ENCODE measurements at regions not wholly inside any gene's neighbourhood (a gene's known extent, or its start where the extent isn't known, plus 50 kb on each side); places are given as distances from the start of the nearest gene placed in this dataset.

DNA sequence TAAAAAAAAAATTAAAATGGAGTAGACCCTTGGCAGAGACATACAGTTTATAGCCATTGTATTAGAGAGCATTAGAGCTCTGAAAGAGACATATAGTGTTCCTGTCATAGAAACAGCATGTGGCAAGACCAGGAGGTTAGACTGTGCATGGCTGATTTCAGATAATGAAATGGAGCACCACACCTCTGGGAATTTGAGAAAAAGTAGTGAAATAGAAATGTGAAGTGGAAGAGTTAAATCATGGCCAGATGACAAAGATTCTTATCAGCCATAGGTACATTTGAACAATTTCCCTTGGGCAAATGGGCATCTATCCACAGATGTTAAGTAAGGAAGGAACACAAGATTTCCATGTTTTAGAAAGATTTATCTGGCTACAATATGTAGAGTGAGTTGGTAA lies 1083.1 kb downstream of the PLA2G4A start:
- TF ChIP-seq, protein P1, sequence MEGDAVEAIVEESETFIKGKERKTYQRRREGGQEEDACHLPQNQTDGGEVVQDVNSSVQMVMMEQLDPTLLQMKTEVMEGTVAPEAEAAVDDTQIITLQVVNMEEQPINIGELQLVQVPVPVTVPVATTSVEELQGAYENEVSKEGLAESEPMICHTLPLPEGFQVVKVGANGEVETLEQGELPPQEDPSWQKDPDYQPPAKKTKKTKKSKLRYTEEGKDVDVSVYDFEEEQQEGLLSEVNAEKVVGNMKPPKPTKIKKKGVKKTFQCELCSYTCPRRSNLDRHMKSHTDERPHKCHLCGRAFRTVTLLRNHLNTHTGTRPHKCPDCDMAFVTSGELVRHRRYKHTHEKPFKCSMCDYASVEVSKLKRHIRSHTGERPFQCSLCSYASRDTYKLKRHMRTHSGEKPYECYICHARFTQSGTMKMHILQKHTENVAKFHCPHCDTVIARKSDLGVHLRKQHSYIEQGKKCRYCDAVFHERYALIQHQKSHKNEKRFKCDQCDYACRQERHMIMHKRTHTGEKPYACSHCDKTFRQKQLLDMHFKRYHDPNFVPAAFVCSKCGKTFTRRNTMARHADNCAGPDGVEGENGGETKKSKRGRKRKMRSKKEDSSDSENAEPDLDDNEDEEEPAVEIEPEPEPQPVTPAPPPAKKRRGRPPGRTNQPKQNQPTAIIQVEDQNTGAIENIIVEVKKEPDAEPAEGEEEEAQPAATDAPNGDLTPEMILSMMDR (IDR thresholded peaks at IDR 0.05; ENCODE audit: borderline replicate concordance, control extremely low read depth, extremely low read depth, insufficient read depth, missing control alignments), result no peak
- in situ Hi-C loops (cut with MboI; ENCODE audit: low sequenced_read_pairs, unreplicated experiment), result no loop called here
- DNase-seq (ENCODE audit: low spot score), result no peak

DNA sequence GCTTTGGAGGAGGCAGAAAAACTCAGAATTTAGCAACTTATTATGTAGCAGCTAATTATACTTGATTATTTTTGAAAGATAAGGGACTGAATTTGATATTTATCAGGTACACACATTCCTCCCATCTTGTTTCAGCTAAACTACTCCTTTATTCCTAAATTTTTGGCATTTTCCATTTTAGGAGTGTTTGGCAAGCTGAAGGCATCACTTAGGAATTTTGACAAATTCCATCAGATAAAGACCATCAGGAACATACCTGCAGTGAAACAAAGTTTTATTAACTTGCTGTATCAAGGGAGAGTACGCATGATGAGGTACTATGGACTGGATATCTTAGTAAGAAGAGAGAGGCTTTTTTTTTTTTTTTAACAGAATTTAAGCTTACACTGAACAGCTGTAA lies 1092.2 kb downstream of the PLA2G4A start:
- in situ Hi-C loops (cut with MboI; ENCODE audit: low sequenced_read_pairs, unreplicated experiment), result no loop called here
- TF ChIP-seq, protein P1 (IDR thresholded peaks at IDR 0.05; ENCODE audit: borderline replicate concordance, control extremely low read depth, extremely low read depth, insufficient read depth, missing control alignments), result no peak
- no peak for DNase-seq (ENCODE audit: low spot score)

DNA sequence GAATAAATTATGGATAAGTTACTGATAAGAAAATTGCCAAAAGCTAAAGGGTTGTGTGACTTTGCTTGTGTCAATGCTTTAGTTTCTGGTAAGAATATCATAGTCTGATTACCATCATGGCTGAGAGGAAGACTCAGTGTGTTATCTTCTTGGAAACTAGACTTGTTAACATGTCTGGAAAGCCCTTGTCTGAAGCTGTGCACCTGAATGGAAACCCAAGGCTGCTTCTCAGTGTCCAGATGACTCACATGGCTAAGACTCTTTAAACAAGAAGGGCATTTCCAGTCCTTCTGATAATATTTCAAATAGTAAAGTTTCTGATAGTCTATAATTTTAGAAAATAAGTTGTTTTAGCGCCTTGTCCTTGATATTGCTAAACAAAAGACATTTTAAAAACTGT lies 1092.7 kb downstream of the PLA2G4A start:
- DNase-seq (ENCODE audit: low spot score), result no peak
- in situ Hi-C loops (cut with MboI; ENCODE audit: low sequenced_read_pairs, unreplicated experiment), result no loop called here
- TF ChIP-seq, protein P1 (IDR thresholded peaks at IDR 0.05; ENCODE audit: borderline replicate concordance, control extremely low read depth, extremely low read depth, insufficient read depth, missing control alignments), result no peak

DNA sequence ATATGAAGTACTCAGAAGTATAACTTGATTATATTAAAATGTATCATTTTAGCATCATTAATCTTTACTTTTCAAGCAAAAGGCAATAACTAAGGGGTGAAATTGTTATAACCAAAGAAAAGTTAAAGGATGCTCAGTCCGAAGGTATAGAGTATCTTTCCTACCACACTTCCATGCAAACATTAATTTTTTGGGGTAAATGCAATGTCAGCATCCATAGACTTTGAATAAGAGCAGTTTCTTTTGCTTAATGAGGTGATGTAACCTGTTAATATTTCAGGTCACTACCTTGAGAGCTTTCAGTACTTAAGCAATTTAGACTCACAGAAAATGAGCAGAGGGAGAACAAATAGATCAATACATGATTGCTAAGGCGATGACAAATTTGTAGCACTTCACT lies 1093.5 kb downstream of the PLA2G4A start:
- in situ Hi-C loops (cut with MboI; ENCODE audit: low sequenced_read_pairs, unreplicated experiment), result no loop called here
- TF ChIP-seq, protein P1 (IDR thresholded peaks at IDR 0.05; ENCODE audit: borderline replicate concordance, control extremely low read depth, extremely low read depth, insufficient read depth, missing control alignments), result no peak
- DNase-seq (ENCODE audit: low spot score), result no peak

DNA sequence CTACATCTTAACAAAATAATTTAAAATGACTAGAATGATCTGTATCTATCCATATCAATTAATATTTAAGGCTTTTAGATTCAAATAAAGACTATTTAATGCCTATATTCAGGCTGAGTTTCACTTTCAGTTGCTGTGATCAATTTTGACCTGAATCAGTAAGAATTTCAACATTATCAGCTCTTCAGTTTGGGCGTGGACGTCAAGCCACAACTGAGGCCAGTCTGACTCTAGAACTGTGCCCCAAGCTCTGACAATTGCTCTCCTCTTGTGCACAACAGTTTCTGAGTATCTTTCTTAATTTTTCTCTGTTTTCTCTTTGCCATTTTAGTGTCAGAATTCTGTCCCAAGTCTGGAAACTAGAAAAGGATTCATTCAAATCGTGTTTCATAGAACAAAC lies 1095.5 kb downstream of the PLA2G4A start:
- TF ChIP-seq, protein P1 (IDR thresholded peaks at IDR 0.05; ENCODE audit: borderline replicate concordance, control extremely low read depth, extremely low read depth, insufficient read depth, missing control alignments), result no peak
- in situ Hi-C loops (cut with MboI; ENCODE audit: low sequenced_read_pairs, unreplicated experiment), result no loop called here
- no peak for DNase-seq (ENCODE audit: low spot score)

DNA sequence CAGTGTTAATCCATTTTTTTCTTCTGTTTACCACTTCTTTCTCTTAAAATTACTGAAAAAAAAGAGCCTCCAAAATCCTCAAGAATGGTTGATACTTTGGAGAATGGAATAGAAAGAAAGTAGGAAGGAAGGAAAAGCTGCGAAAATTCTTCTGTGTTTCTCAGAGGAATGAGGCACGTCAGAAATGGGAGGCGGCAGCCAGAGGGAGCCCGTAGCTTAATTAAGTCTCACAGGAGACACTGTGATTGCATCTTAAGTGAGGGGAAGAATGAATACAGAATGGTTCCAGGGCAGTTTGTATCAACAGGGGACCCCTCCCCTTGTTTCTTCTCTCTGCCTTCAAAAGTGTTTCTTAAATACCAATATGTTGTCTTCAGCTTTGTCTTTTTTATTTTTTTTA lies 1099.5 kb downstream of the PLA2G4A start:
- DNase-seq (ENCODE audit: low spot score), result peak; percentile 36
- in situ Hi-C loops (cut with MboI; ENCODE audit: low sequenced_read_pairs, unreplicated experiment), result no loop called here
- TF ChIP-seq, protein P1 (IDR thresholded peaks at IDR 0.05; ENCODE audit: borderline replicate concordance, control extremely low read depth, extremely low read depth, insufficient read depth, missing control alignments), result peak; percentile 58

DNA sequence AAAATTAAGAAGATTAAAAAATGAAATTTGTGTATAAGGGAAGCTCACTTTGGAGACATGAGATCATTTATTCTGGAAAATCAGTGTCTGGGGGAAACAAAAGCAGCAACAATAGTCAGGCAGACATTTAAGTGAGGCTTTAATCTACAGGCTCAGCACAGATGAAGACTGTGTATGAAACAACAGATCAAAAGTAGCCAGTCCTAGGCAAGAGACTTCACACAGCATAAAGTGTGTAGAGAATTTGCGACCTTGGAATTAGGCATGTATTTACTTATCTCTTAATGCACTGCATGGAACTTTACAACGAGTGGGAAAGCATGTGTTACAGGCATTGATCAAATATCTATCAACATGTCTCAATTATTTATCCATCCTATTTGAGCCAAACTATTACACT lies 1099.9 kb downstream of the PLA2G4A start:
- TF ChIP-seq, protein P1 (IDR thresholded peaks at IDR 0.05; ENCODE audit: borderline replicate concordance, control extremely low read depth, extremely low read depth, insufficient read depth, missing control alignments), result no peak
- no peak for DNase-seq (ENCODE audit: low spot score)
- in situ Hi-C loops (cut with MboI; ENCODE audit: low sequenced_read_pairs, unreplicated experiment), result no loop called here

Data from GM13976 (cell line).